GM12878 (cell line): ENCODE measurements at regions not wholly inside any gene's neighbourhood (a gene's known extent, or its start where the extent isn't known, plus 50 kb on each side); places are given as distances from the start of the nearest gene placed in this dataset.

Source experiments
- ATAC-seq: fragments of 200-7000 bp; cut with Tn5 transposase; 3 replicates; pipeline ENCODE4 v1.9.1; 2020; ENCODE audit warnings: mild to moderate bottlenecking, moderate library complexity
- BruUV-seq: library from RNA; stranded (reverse); fragments of 400-500 nt; replicated peaks from 2 replicates; lab custom pipeline; 2021; lab: Mats Ljungman, UMichigan
- CTCF ChIA-PET: fragments of 300-600 bp; sonication (Branson Sonifier 250); formaldehyde crosslinking; extraction: SDS; loops from one replicate; lab custom pipeline; 2021; ENCODE audit warnings: inconsistent platforms; lab: Yijun Ruan, JAX
- POLR2A ChIA-PET: fragments of 350-600 bp; formaldehyde crosslinking; extraction: SDS; loops from one replicate; lab custom pipeline; 2021; ENCODE audit warnings: inconsistent platforms; lab: Charles Lee
- RAD21 ChIA-PET: fragments of 300-600 bp; sonication (Branson Sonifier 250); formaldehyde crosslinking; loops from one replicate; lab custom pipeline; 2023; ENCODE audit warnings: antibody characterized with exemption; ENCODE audit not compliant: unreplicated experiment; lab: Charles Lee
- SMC1A ChIA-PET: fragments of 300-600 bp; sonication (Branson Sonifier 250); formaldehyde crosslinking; loops from one replicate; lab custom pipeline; 2023; ENCODE audit not compliant: unreplicated experiment, uncharacterized antibody; lab: Charles Lee
- DNase-seq: peaks from one replicate; pipeline ENCODE4 v3.0.0-alpha.2; 2011; ENCODE audit warnings: low read depth, low spot score
- FAIRE-seq: peaks from 3 replicates; lab custom pipeline; 2011; peaks lifted over from hg19 to GRCh38; lab: Jason Lieb, UNC
- H2AFZ ChIP-seq: 2 replicates; pipeline ENCODE4 v1.6.0; 2011; ENCODE audit warnings: low read depth, low read length, control low read depth; ENCODE audit not compliant: control insufficient read depth
- H3K27ac ChIP-seq: 2 replicates; pipeline ENCODE4 v1.5.1; 2011; ENCODE audit warnings: control low read depth; ENCODE audit not compliant: control insufficient read depth, insufficient read depth
- H3K27me3 ChIP-seq, 2 experiments: replicated peaks in 1 of 2; 2 replicates each; pipeline versions ENCODE4 v1.6.0 to v1.6.1; 2011; ENCODE audit warnings: low read length in 1 of 2; ENCODE audit not compliant: control insufficient read depth in 2 of 2, insufficient read depth in 2 of 2
- H3K36me3 ChIP-seq, 2 experiments: 2 replicates each; pipeline ENCODE4 v1.5.1; 2011; ENCODE audit warnings: low read length in 1 of 2; ENCODE audit not compliant: control insufficient read depth in 2 of 2, insufficient read depth in 2 of 2
- H3K4me1 ChIP-seq: 2 replicates; pipeline ENCODE4 v1.6.1; 2011; ENCODE audit warnings: mild to moderate bottlenecking, low read length, moderate library complexity, mixed read lengths; ENCODE audit not compliant: control insufficient read depth, insufficient read depth
- H3K4me2 ChIP-seq: 2 replicates; pipeline ENCODE4 v1.6.0; 2011; ENCODE audit warnings: control low read depth; ENCODE audit not compliant: control insufficient read depth, insufficient read depth
- H3K4me3 ChIP-seq: fragments of 200-600 bp; sonication (generic); 2 replicates; pipeline ENCODE4 v1.5.1; 2016
- H3K79me2 ChIP-seq: 2 replicates; pipeline ENCODE4 v1.6.0; 2011; ENCODE audit warnings: low read length; ENCODE audit not compliant: control insufficient read depth, insufficient read depth
- H3K9ac ChIP-seq: 2 replicates; pipeline ENCODE4 v1.8.0; 2011; ENCODE audit warnings: low read length, control low read depth, mixed read lengths; ENCODE audit not compliant: control insufficient read depth, insufficient read depth
- H3K9me3 ChIP-seq: replicated peaks from 3 replicates; pipeline ENCODE4 v1.5.1; 2011; ENCODE audit warnings: mild to moderate bottlenecking, low read length; ENCODE audit not compliant: control insufficient read depth, insufficient read depth
- H4K20me1 ChIP-seq: 2 replicates; pipeline ENCODE4 v1.6.0; 2011; ENCODE audit not compliant: control insufficient read depth, insufficient read depth
- BCL11A ChIP-seq: IDR thresholded peaks from 2 replicates; pipeline ENCODE4 v1.6.1; 2011; ENCODE audit warnings: low read depth, low read length
- CBFB ChIP-seq: IDR thresholded peaks from 2 replicates; pipeline ENCODE4 v1.6.1; 2016; ENCODE audit warnings: antibody characterized with exemption, low read depth
- CHD4 ChIP-seq: fragments of 200-600 bp; sonication (generic); IDR thresholded peaks from 2 replicates; pipeline ENCODE4 v1.6.1; 2016; ENCODE audit warnings: mild to moderate bottlenecking
- FOS ChIP-seq: IDR thresholded peaks from 3 replicates; pipeline ENCODE4 v1.6.1; 2011; ENCODE audit warnings: borderline replicate concordance; ENCODE audit not compliant: insufficient read length; ENCODE audit errors: extremely low read depth
- KDM1A ChIP-seq: fragments of 200-600 bp; sonication (generic); IDR thresholded peaks from 2 replicates; pipeline ENCODE4 v1.6.1; 2016; ENCODE audit warnings: borderline replicate concordance
- POU2F2 ChIP-seq: IDR thresholded peaks from 3 replicates; pipeline ENCODE4 v1.6.1; 2011; ENCODE audit warnings: low read depth, mild to moderate bottlenecking, low read length, borderline replicate concordance
- SMAD5 ChIP-seq: IDR thresholded peaks from 2 replicates; pipeline ENCODE4 v1.6.1; 2016; ENCODE audit warnings: antibody characterized with exemption, low read depth
- SMARCA5 ChIP-seq: fragments of 450-650 bp; IDR thresholded peaks from 2 replicates; pipeline ENCODE4 v1.6.1; 2017; ENCODE audit warnings: mild to moderate bottlenecking
- SREBF1 ChIP-seq: IDR thresholded peaks from 2 replicates; pipeline ENCODE4 v1.6.1; 2012; ENCODE audit warnings: mild to moderate bottlenecking, low read length
- ZBTB4 ChIP-seq: fragments of 450-650 bp; formaldehyde crosslinking; IDR thresholded peaks from 2 replicates; pipeline ENCODE4 v1.4.0; 2022; ENCODE audit warnings: mild to moderate bottlenecking, moderate library complexity
- ZNF687 ChIP-seq: fragments of 450-650 bp; IDR thresholded peaks from 2 replicates; pipeline ENCODE4 v1.6.1; 2017; ENCODE audit warnings: mild to moderate bottlenecking, moderate library complexity
- WGBS: methylation state at CpG from one replicate; pipeline ENCODE4 v1.1.6; 2016; ENCODE audit warnings: low lambda C conversion rate; ENCODE audit not compliant: insufficient replicate concordance, insufficient coverage; ENCODE audit errors: missing lambda C conversion rate; 5-methylcytosine and 5-hydroxymethylcytosine counted together
- in situ Hi-C: fragments of 300-500 bp; cut with MboI; formaldehyde crosslinking; loops from 9 replicates; pipeline ENCODE4 v1.14.3; 2018; ENCODE audit warnings: mixed read lengths
- intact Hi-C: fragments of 100-400 bp; cut with micrococcal nuclease; formaldehyde crosslinking; loops from one replicate; pipeline ENCODE4 v1.14.2; 2022; ENCODE audit not compliant: unreplicated experiment
- TF ChIP-seq, protein P1 (sequence below): fragments of 450-650 bp; IDR thresholded peaks from 2 replicates; pipeline ENCODE4 v1.6.1; 2017; ENCODE audit warnings: low read depth, mild to moderate bottlenecking, moderate library complexity

DNA sequence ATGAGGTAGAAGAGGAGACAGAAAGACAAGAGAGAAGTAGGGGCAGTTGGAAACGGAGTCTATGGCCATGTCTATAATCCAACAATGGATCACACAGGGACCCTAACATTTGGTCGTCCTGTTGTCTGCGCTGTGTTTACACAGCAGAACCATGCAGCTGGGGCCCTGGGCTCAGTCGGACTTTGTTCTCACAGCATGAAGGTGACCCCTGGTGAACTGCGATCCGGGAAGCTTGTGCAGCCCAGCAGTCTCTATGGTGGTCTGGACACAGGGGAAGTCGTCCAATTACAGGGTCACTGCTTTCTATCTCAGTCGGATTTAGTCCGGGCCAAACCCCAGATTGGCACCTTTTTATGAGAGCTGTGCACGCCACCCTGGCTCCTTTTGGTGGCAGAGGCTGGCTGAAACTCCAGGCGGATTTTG, 153.6 kb downstream of the FOXA2 start (continued):
- TF ChIP-seq ZNF687 (no peak), CBFB (no peak)
- TF ChIP-seq, protein P1, sequence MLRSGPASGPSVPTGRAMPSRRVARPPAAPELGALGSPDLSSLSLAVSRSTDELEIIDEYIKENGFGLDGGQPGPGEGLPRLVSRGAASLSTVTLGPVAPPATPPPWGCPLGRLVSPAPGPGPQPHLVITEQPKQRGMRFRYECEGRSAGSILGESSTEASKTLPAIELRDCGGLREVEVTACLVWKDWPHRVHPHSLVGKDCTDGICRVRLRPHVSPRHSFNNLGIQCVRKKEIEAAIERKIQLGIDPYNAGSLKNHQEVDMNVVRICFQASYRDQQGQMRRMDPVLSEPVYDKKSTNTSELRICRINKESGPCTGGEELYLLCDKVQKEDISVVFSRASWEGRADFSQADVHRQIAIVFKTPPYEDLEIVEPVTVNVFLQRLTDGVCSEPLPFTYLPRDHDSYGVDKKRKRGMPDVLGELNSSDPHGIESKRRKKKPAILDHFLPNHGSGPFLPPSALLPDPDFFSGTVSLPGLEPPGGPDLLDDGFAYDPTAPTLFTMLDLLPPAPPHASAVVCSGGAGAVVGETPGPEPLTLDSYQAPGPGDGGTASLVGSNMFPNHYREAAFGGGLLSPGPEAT = no peak
- TF ChIP-seq, all 136 proteins: peak for 0

DNA sequence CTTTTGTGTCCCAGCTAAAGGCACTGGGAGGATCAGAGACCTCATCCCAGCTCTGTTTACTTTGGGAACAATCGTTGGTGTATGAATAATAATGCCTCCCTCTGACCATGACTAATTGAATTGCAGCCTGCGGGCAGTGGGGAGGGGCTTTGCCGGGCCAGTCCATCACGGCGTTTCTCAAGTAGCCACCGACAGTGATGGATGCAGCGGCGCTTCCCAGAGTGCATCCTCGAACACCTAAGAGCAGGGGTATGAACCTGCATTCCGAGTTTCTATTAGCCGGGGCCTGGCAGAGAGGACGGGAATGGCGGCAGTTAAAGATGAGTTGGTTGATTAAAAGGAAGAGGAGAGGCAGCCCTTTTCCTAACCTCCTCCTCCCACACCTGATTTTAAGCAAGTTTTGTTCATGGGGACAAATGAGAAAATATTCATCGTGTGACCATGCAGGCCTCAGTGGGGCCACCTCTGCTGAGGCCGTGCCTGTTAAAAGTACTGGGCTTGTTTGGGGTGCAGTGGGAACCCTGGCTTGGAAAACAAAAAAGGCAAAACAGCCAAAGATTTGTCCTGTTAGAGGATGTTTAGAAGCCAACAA, 154.1 kb downstream of the FOXA2 start:
- no peak overlapping the region for H2AFZ ChIP-seq
- intact Hi-C loops = no loop called here
- ChIA-PET RAD21 (no interaction called here), POLR2A (no interaction called here), SMC1A (no interaction called here), CTCF (interaction anchor here (1.6 kb wide), 1 partner anchor 91 kb away, joined by 3 read pairs; no protein-coding TSS in a partner anchor)
- no peaks in the 10 kb centered on the region for H3K9me3 ChIP-seq
- no peak overlapping the region for H3K4me3 ChIP-seq
- ATAC-seq (no peak), FAIRE-seq (no peak), DNase-seq (no peak)
- H4K20me1 ChIP-seq = no peaks in the 10 kb centered on the region
- BruUV-seq = no TSS peak
- TF ChIP-seq ZBTB4 (CRISPR knock-in tag) = no peak
- no peak for TF ChIP-seq BCL11A
- no peak for TF ChIP-seq SREBF1
- TF ChIP-seq FOS = no peak
- no peak for TF ChIP-seq POU2F2
- no peak for TF ChIP-seq KDM1A
- no peak for TF ChIP-seq SMARCA5
- no peak for TF ChIP-seq CHD4
- TF ChIP-seq SMAD5 = no peak
- H3K27me3 ChIP-seq = no peaks in the 10 kb centered on the region
- WGBS = 41% methylated on average over 15 of the region's 15 CpGs
- no peaks in the 10 kb centered on the region for H3K4me1 ChIP-seq
- in situ Hi-C loops = no loop called here
- no peak overlapping the region for H3K9ac ChIP-seq
- no peak overlapping the region for H3K27ac ChIP-seq
- H3K36me3 ChIP-seq = no peaks in the 10 kb centered on the region
- H3K4me2 ChIP-seq = no peak overlapping the region
- H3K79me2 ChIP-seq = no peaks in the 10 kb centered on the region
